ENCODE measurements at regions not wholly inside any gene's neighbourhood (a gene's known extent, or its start where the extent isn't known, plus 50 kb on each side); places are given as distances from the start of the nearest gene placed in this dataset.

- Histone ChIP-seq H3K27me3 (ENCODE audit: control insufficient read depth, insufficient read depth, low read length) (no peaks in the 10 kb centered on the region), H3K9me3 (ENCODE audit: control insufficient read depth, insufficient read depth, low read depth, low read length) (no peaks in the 10 kb centered on the region), H3K36me3 (ENCODE audit: control insufficient read depth, insufficient read depth, low read length) (no peaks in the 10 kb centered on the region), H3K4me1 (ENCODE audit: control insufficient read depth, insufficient read depth, low read length) (no peaks in the 10 kb centered on the region), H3K4me3 (ENCODE audit: low read depth in 2 of 2, low read length in 2 of 2) (no peak overlapping the region), H3K27ac (ENCODE audit: low read length) (no peak overlapping the region)
- ChIA-PET CTCF (no interaction called here), POLR2A (no interaction called here)
- ATAC-seq = no peak
- intact Hi-C loops (cut with micrococcal nuclease; ENCODE audit: unreplicated experiment) = no loop called here
- no peak for DNase-seq (ENCODE audit: low read depth, low spot score)
- in situ Hi-C loops (cut with HindIII; ENCODE audit: low pct_unique_long_range_greater_than_20kb, low sequenced_read_pairs) = no loop called here
- BruUV-seq (replicated peaks) = no TSS peak
- no peak for TF ChIP-seq POLR2AphosphoS5 (IDR thresholded peaks at IDR 0.05; ENCODE audit: low read depth, low read length)
These were observed 1127.4 kb downstream of the RPIA start for GRCh38 chr2:89818873-89819272.

DNA sequence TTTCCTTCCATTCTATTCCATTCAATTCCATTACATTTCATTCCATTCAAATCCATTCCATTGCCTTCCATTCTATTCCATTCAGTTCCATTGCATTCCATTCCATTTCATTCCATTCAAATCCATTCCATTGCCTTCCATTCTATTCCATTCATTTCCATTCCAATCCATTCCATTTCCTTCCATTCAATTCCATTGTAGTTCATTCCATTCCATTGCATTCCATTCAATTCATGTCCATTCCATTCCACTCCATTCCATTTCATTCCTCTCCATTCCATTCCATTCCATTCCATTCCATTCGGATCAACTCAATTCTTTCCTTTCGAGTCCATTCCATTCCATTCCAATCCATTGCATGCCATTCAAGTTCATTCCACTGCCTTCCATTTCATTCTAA, 1128.3 kb downstream of the RPIA start:
- no peaks in the 10 kb centered on the region for H3K9me3 ChIP-seq (ENCODE audit: control insufficient read depth, insufficient read depth, low read depth, low read length)
- TF ChIP-seq, protein P1, sequence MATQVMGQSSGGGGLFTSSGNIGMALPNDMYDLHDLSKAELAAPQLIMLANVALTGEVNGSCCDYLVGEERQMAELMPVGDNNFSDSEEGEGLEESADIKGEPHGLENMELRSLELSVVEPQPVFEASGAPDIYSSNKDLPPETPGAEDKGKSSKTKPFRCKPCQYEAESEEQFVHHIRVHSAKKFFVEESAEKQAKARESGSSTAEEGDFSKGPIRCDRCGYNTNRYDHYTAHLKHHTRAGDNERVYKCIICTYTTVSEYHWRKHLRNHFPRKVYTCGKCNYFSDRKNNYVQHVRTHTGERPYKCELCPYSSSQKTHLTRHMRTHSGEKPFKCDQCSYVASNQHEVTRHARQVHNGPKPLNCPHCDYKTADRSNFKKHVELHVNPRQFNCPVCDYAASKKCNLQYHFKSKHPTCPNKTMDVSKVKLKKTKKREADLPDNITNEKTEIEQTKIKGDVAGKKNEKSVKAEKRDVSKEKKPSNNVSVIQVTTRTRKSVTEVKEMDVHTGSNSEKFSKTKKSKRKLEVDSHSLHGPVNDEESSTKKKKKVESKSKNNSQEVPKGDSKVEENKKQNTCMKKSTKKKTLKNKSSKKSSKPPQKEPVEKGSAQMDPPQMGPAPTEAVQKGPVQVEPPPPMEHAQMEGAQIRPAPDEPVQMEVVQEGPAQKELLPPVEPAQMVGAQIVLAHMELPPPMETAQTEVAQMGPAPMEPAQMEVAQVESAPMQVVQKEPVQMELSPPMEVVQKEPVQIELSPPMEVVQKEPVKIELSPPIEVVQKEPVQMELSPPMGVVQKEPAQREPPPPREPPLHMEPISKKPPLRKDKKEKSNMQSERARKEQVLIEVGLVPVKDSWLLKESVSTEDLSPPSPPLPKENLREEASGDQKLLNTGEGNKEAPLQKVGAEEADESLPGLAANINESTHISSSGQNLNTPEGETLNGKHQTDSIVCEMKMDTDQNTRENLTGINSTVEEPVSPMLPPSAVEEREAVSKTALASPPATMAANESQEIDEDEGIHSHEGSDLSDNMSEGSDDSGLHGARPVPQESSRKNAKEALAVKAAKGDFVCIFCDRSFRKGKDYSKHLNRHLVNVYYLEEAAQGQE (IDR thresholded peaks at IDR 0.05; ENCODE audit: insufficient read depth in 1 of 2, low read depth in 2 of 2, low read length in 1 of 2) = no peak
- TF ChIP-seq SIN3A (IDR thresholded peaks at IDR 0.05; ENCODE audit: borderline replicate concordance, insufficient read depth, low read depth, low read length) (no peak), TCF7L2 (IDR thresholded peaks at IDR 0.05; ENCODE audit: low read depth, low read length) (no peak), POLR2AphosphoS5 (IDR thresholded peaks at IDR 0.05; ENCODE audit: low read depth, low read length) (no peak), CTCF (IDR thresholded peaks at IDR 0.05) (no peak)

GRCh38 chr2:89820248-89820647, 1128.8 kb downstream of the RPIA start:
- CTCF ChIA-PET = no interaction called here
- Histone ChIP-seq H3K36me3 (ENCODE audit: control insufficient read depth, insufficient read depth, low read length) (no peaks in the 10 kb centered on the region), H3K27ac (ENCODE audit: low read length) (no peak overlapping the region), H3K27me3 (ENCODE audit: control insufficient read depth, insufficient read depth, low read length) (no peaks in the 10 kb centered on the region), H3K9me3 (ENCODE audit: control insufficient read depth, insufficient read depth, low read depth, low read length) (no peaks in the 10 kb centered on the region), H3K4me3 (ENCODE audit: low read depth in 2 of 2, low read length in 2 of 2) (no peak overlapping the region), H3K4me1 (ENCODE audit: control insufficient read depth, insufficient read depth, low read length) (no peaks in the 10 kb centered on the region)
- intact Hi-C loops (cut with micrococcal nuclease; ENCODE audit: unreplicated experiment) = no loop called here
- no peak for DNase-seq (ENCODE audit: low read depth, low spot score)
- no TSS peak for BruUV-seq (replicated peaks)
- in situ Hi-C loops (cut with HindIII; ENCODE audit: low pct_unique_long_range_greater_than_20kb, low sequenced_read_pairs) = no loop called here
- no peak for ATAC-seq
- TF ChIP-seq, protein P1 (IDR thresholded peaks at IDR 0.05; ENCODE audit: insufficient read depth in 1 of 2, low read depth in 2 of 2, low read length in 1 of 2) = no peak
- TF ChIP-seq CTCF (IDR thresholded peaks at IDR 0.05) (no peak), TCF7L2 (IDR thresholded peaks at IDR 0.05; ENCODE audit: low read depth, low read length) (no peak)
- POLR2A ChIA-PET = no interaction called here

More for the DNA sequence above, 1128.3 kb downstream of the RPIA start:
- Histone ChIP-seq H3K36me3 (ENCODE audit: control insufficient read depth, insufficient read depth, low read length) (no peaks in the 10 kb centered on the region), H3K4me3 (ENCODE audit: low read depth in 2 of 2, low read length in 2 of 2) (no peak overlapping the region), H3K27me3 (ENCODE audit: control insufficient read depth, insufficient read depth, low read length) (no peaks in the 10 kb centered on the region), H3K27ac (ENCODE audit: low read length) (no peak overlapping the region), H3K4me1 (ENCODE audit: control insufficient read depth, insufficient read depth, low read length) (no peaks in the 10 kb centered on the region)
- no peak for ATAC-seq
- in situ Hi-C loops (cut with HindIII; ENCODE audit: low pct_unique_long_range_greater_than_20kb, low sequenced_read_pairs) (no loop called here), intact Hi-C loops (cut with micrococcal nuclease; ENCODE audit: unreplicated experiment) (no loop called here)
- POLR2A ChIA-PET = no interaction called here
- no peak for DNase-seq (ENCODE audit: low read depth, low spot score)
- CTCF ChIA-PET = no interaction called here
- no TSS peak for BruUV-seq (replicated peaks)

Data from Panc1 (cell line).